ENCODE measurements at regions not wholly inside any gene's neighbourhood (a gene's known extent, or its start where the extent isn't known, plus 50 kb on each side); places are given as distances from the start of the nearest gene placed in this dataset.

DNA sequence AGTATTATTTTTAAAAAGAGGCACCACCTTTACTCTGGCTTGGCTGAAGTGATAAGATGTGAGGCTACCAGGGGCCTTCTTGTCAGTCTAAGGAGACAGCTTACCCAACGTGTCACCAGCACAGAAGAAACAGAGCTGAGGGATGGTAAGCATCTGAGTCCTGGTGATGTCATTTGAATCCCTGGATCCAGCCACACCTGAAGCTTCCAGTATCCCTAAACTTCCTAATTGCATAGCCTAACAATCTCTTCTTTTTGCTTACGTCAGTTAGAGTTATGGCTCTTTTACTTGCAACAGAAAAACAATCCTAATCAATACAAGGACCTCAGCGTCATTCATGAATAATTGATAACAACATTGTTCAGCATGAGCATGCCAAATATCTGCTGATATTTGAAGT lies 436.6 kb downstream of the SHISA9 start:
- TF ChIP-seq, protein P1, sequence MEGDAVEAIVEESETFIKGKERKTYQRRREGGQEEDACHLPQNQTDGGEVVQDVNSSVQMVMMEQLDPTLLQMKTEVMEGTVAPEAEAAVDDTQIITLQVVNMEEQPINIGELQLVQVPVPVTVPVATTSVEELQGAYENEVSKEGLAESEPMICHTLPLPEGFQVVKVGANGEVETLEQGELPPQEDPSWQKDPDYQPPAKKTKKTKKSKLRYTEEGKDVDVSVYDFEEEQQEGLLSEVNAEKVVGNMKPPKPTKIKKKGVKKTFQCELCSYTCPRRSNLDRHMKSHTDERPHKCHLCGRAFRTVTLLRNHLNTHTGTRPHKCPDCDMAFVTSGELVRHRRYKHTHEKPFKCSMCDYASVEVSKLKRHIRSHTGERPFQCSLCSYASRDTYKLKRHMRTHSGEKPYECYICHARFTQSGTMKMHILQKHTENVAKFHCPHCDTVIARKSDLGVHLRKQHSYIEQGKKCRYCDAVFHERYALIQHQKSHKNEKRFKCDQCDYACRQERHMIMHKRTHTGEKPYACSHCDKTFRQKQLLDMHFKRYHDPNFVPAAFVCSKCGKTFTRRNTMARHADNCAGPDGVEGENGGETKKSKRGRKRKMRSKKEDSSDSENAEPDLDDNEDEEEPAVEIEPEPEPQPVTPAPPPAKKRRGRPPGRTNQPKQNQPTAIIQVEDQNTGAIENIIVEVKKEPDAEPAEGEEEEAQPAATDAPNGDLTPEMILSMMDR (conservative IDR thresholded peaks at IDR 0.05 in 1 of 2, IDR thresholded peaks at IDR 0.05 in 1 of 2; ENCODE audit: extremely low read depth in 1 of 2, insufficient read depth in 1 of 2, low read depth in 1 of 2, low read length in 2 of 2): no peak
- TF ChIP-seq EZH2 (IDR thresholded peaks at IDR 0.05; ENCODE audit: borderline replicate concordance, low read length): no peak
